Lung microvascular endothelial cell (primary cell): ENCODE measurements at regions not wholly inside any gene's neighbourhood (a gene's known extent, or its start where the extent isn't known, plus 50 kb on each side); places are given as distances from the start of the nearest gene placed in this dataset.
A peak's percentile ranks its signal among the peaks of the same experiment; 100 is the strongest.

ENCODE experiments used
- DNase-seq, 2 donors: peaks; one replicate each; pipeline versions ENCODE4 v3.0.0 to v3.0.0-alpha.2; 2010; ENCODE audit warnings: low read depth in 2 of 2

GRCh38 chr1:199776768-199777497 is 250.6 kb upstream of the NR5A2 start:
- peak in 1 of 2 donors; percentile 26 for DNase-seq

DNA sequence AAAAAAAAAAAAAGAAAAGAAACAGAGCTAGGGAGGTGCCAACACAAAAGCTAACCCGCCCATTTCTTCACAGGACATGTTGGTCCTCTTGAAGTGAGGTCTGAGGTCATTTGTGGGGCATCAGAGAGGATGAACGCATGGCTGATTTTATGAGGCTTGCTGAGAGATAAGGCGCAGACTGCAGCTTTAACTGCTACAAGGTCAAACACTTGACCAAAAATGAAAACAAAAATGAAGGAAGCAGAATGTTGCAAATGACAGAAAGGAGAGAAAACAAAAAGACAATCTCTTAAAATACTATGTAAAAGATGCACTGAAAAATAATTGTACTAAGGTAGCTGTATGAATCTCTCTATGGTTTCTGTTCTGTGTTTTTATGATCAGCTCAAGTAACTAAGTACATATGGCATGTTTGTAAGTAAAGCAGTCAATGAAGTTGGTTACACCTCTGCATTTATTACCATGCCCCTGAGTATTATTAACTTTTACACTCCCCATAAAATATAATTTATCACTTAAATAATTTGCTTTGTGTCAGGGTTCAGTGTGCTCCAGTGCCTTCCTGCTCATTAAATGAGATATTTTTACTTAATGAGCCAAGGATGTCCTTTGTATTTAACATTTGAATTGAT is 249.1 kb upstream of the NR5A2 start:
- DNase-seq: no peak

DNA sequence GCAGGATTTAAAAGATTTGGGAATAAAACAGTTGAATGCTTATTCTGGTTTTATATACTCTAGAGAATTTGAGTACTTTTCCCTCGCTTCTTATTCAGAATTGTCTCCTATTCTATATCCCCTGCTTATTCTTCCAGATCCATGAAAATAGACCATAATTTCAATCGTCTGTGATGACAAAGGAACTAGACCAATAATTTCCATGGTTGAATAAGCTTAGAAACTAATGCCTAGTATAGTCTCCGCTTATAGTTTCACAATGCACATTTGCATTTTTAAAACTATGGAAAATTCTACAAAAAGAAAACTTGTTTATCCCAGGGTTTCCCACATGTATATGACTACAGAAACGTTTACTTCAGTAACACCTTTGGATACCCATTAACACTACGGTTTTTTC is 247.4 kb upstream of the NR5A2 start:
- no peak for DNase-seq

DNA sequence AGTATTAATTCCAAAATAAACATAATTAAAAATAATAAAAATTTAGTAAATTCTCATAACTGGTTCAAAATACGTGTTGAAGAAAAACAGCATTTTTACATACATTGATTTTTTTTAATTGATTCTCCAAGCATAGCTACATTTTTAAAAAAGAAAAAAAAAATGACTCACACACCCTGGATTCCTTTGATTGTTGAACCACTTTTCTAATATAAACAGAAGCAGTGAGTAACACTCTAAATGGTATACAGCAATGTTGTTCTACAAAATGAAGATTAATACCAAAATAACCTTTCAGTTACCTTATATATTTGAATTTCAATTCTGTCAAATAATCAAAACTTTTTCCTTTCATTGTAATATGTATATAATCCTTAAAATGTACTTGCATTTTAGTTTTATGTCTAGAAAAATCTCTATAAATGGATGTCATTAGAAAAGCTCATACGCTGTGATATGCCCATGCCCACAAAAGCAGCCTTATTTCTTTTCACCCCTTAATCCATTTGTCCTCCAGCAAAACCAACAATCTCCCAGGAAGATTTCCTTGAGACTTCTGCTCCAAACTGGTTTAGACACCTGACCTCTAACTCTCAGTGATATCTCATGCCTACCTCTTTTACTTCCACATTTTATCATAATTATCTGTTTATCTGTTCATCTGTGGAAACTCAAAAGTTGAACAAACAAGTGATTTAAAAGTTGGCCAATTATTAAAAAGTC is 246.4 kb upstream of the NR5A2 start:
- DNase-seq: peak in 1 of 2 donors; percentile 58

DNA sequence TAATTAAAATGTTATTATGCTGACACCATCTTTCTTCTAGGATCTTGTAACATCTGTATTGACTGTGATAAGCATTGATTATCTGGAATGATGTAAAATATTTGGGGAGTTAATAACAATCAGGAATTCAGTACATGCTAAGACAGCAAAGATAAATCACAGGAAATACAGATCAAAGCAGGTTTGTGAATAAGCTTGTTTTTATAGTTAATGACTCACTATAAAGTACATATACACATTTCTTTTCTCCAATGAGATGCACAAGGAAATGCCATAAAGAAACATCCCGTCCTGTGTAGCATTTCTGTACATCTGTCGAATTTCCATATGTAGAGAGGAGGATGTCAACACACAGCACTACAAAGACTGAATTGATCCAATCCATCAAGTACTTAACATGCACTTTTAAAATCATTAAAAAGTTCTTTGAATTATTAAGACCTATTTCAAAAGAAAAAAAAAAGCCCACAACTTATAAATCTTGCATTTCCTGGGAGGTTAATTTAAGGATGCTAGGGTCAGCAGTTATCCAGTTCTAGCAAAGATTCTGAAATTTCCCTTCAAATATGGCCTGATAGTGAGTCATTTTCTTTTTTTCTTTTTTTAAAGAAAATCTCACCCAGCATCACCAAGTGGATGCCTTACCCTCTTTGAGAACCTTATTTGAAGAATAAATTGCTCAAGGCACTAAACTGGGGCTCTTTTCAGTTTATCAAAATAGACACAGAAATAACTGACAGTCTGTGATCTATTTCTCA is 243.2 kb upstream of the NR5A2 start:
- DNase-seq: peak in 1 of 2 donors; percentile 60

DNA sequence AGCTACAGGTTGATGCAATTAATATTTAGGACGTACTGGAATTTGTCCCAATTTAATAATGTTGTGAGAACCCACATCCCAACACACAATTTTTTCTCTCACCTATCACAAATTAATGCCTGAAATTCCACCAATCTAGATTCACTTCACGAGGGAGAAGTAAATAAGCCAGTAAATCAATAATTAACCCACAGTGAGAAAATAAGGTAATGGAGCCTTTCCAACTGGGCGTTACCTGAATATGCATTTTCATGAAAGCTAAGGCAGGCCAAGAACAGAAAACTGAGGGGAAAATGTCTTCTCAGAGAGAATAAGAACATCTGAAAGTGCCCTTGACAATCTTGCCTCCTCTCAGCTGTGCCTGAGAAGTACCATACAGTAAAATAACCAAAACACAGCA is 240.8 kb upstream of the NR5A2 start:
- no peak for DNase-seq

GRCh38 chr1:199789141-199789540 is 238.4 kb upstream of the NR5A2 start:
- DNase-seq: no peak

GRCh38 chr1:199791495-199791894 is 236.0 kb upstream of the NR5A2 start:
- no peak for DNase-seq

DNA sequence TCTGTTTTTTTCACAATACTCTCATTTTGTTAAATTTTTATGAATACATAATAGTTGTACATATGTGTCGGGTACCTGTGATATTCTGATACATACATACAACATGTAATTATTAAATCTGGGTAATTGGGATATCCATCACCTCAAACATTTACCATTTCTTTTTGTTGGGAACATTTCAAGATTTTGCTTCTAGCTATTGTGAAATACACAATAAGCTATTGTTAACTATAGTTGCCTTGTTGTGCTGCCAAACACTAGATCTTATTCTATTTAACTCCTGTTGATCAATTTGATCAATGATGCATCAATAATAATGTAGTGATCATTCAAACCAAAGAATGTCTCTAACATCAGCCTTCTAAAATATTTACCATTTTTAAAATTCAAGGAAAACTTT is 234.6 kb upstream of the NR5A2 start:
- DNase-seq: no peak

- DNase-seq: no peak
Measured at GRCh38 chr1:199794105-199794863, 233.2 kb upstream of the NR5A2 start.

DNA sequence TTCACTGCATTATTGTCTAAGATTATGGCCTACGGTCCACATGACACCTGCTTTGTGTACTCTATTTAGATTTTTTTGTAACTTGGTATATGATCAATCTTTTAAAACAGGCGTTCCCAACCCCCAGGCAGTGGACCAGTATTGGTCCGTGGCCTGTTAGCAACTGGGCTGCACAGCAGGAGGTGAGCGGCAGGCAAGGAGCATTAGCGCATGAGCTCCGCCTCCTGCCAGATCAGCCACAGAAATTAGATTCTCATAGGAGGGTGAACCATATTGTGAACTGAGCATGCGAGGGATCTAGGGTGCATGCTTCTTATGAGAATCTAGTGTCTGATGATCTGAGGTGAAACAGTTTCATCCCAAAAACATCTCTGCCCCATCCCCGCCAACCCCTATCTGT is 228.4 kb upstream of the NR5A2 start:
- no peak for DNase-seq

GRCh38 chr1:199804526-199804925 is 223.0 kb upstream of the NR5A2 start:
- DNase-seq: no peak

- DNase-seq: no peak
Measured at GRCh38 chr1:199808110-199808870, 219.2 kb upstream of the NR5A2 start.

DNA sequence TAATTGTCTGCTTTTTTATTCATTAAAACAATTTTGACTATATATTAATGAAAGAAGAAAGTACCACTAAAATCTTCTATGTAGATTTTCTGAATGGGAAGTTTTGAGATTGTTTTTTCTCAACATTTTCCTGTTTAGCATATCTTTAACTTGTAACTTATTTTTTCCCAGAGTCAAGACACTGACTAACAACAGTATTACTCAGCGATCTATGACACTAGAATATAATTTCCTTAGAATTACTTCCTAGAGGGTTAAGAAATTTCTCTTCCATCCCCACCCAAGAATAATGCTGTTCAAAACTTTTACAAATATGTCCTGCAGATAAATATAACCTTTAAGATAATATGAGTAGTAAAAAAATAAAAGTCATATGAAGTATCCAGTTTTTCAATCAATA is 218.2 kb upstream of the NR5A2 start:
- DNase-seq: no peak

DNA sequence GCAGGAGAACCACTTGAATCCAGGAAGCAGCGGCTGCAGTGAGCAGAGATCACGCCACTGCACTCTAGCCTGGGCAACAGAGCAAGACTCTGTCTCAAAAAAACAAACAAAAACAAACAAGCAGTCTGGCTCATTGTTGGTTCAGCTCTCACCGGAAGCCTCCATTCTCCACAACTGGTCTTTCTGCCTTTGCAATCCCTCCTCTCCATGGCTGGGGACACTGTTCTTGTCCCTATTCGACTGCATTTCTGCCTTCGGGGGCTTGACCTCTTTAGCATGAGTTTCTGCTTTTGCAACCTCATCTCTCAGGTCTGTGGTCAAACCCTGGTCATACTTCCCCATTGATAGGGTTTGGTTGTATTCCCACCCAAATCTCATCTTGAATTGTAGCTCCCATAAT is 216.3 kb upstream of the NR5A2 start:
- DNase-seq: no peak

- no peak for DNase-seq
Measured at GRCh38 chr1:199813198-199813597, 214.3 kb upstream of the NR5A2 start.

DNA sequence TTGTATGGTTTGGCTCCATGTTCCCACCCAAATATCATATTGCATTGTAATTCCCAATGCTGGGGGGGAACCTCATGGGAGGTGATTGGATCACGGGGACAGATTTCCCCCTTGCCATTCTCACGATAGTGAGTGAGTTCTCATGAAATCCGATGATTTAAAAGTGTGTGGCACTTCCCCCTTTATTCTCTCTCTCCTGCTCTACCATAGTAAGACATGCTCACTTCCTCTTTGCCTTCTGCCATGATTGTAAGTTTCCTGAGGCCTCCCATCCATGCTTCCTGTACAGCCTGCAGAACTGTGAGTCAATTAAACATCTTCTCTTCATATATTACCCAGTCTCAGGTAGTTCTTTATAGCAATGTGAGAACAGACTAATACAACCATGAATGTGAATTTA is 211.6 kb upstream of the NR5A2 start:
- no peak for DNase-seq

GRCh38 chr1:199817266-199817665 is 210.2 kb upstream of the NR5A2 start:
- DNase-seq: no peak

GRCh38 chr1:199821029-199821779 is 206.3 kb upstream of the NR5A2 start:
- no peak for DNase-seq

GRCh38 chr1:199832451-199832850 is 195.1 kb upstream of the NR5A2 start:
- no peak for DNase-seq
